H7 (cell line): ENCODE measurements at regions not wholly inside any gene's neighbourhood (a gene's known extent, or its start where the extent isn't known, plus 50 kb on each side); places are given as distances from the start of the nearest gene placed in this dataset.
"Not testable (repeated sequence)": the region's sequence is repeated elsewhere in the genome, so short reads cannot be mapped to it uniquely, and the experiment has no call there.

Experiments
- DNase-seq: peaks from one replicate; pipeline ENCODE4 v3.0.0; 2012
- H3K27me3 ChIP-seq: 2 replicates; pipeline ENCODE4 v1.6.0; 2011; ENCODE audit warnings: mild to moderate bottlenecking, low read length; ENCODE audit not compliant: control insufficient read depth, insufficient read depth
- H3K36me3 ChIP-seq: replicated peaks from 2 replicates; pipeline ENCODE4 v1.5.1; 2011; ENCODE audit warnings: low read length; ENCODE audit not compliant: control insufficient read depth, insufficient read depth
- H3K4me3 ChIP-seq: 2 replicates; pipeline ENCODE4 v1.5.1; 2011; ENCODE audit warnings: low read depth, mild to moderate bottlenecking, control low read depth, low read length, moderate library complexity; ENCODE audit not compliant: insufficient read depth

- not testable (repeated sequence) for H3K36me3 ChIP-seq, H3K27me3 ChIP-seq, DNase-seq, H3K4me3 ChIP-seq
These were observed 81.5 kb upstream of the GAS1 start for GRCh38 chr9:87028836-87029235.

- Histone ChIP-seq H3K4me3 (no peak overlapping the region), H3K27me3 (no peaks in the 10 kb centered on the region), H3K36me3 (no peaks in the 10 kb centered on the region)
- no peak for DNase-seq
These were observed 82.6 kb upstream of the GAS1 start for GRCh38 chr9:87029905-87030304.

- no peak for DNase-seq
- Histone ChIP-seq H3K4me3 (no peak overlapping the region), H3K27me3 (no peaks in the 10 kb centered on the region), H3K36me3 (no peaks in the 10 kb centered on the region)
These were observed 87.5 kb upstream of the GAS1 start for GRCh38 chr9:87034841-87035240.

DNA sequence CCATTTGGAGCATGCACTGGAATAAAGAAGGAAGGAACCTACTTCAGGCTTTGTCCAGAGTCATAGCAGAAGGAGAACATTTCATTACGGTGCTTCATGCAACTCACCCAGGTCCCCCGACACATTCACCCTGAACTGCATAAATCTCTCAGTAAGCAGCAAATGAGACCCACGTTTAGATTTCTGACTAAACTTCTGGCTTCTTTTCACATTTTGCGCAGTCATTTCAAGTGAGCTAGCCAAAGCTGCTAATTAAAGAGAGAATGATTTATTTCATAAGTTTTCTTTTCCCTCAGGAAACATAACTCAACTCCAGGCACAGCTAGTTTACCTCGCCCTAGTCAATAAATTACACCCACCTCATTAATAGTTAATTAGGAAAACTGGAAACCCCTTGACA lies 88.6 kb upstream of the GAS1 start:
- H3K36me3 ChIP-seq = no peaks in the 10 kb centered on the region
- H3K4me3 ChIP-seq = no peak overlapping the region
- H3K27me3 ChIP-seq = no peaks in the 10 kb centered on the region
- no peak for DNase-seq

DNA sequence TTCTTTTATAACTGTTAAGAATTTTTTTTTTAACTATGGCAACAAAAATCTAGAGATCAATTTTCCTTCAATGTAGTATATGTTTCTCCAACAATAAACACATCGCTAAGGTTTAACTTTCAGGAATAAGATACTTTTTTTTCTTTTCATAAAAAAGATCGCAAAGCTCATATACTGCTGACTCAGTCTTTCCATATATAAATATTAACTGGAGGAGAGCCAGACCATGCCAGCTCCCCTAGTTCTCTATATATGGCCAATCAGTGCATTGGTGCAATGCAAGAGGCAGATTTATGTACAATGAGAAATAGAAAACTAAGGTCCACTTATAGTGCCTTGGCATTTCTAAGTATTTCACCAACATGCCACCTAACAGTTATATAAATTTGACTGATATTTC lies 89.2 kb upstream of the GAS1 start:
- H3K27me3 ChIP-seq = no peaks in the 10 kb centered on the region
- H3K36me3 ChIP-seq = no peaks in the 10 kb centered on the region
- DNase-seq = no peak
- H3K4me3 ChIP-seq = no peak overlapping the region

DNA sequence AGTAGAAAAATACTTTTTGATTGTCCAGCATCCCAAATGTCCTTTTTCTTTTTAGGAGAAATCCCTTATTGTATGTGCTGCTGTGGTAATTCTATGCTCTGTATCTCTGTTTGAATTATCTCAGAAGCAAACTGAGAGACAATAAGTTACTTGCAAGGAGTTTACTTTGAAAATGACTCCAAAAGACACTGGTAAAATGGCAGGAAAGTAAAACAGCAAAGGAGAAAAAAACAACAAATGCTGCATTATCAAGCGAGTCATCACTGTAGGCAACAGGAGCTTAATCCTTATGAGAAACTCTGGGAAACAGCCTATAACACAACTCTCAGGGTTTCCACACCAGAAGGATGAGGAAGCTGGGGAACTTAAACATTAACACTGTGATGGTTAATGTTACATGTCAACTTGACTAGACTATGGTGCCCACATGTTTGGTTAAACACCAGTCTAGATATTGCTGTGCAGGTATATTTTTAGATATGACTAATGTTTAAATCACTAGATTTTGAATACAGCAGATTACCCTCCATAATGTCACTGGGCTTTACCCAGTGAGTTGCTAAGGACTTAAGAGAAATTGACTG lies 92.6 kb upstream of the GAS1 start:
- Histone ChIP-seq H3K36me3 (no peaks in the 10 kb centered on the region), H3K4me3 (no peak overlapping the region), H3K27me3 (no peaks in the 10 kb centered on the region)
- no peak for DNase-seq

- no peak overlapping the region for H3K4me3 ChIP-seq
- no peaks in the 10 kb centered on the region for H3K27me3 ChIP-seq
- no peaks in the 10 kb centered on the region for H3K36me3 ChIP-seq
- DNase-seq = no peak
These were observed 93.2 kb upstream of the GAS1 start for GRCh38 chr9:87040410-87041009.

- H3K36me3 ChIP-seq, DNase-seq, H3K27me3 ChIP-seq: not testable (repeated sequence)
- peak overlapping the region; percentile 28 for H3K4me3 ChIP-seq
These were observed 94.4 kb upstream of the GAS1 start for GRCh38 chr9:87041553-87042235.

DNA sequence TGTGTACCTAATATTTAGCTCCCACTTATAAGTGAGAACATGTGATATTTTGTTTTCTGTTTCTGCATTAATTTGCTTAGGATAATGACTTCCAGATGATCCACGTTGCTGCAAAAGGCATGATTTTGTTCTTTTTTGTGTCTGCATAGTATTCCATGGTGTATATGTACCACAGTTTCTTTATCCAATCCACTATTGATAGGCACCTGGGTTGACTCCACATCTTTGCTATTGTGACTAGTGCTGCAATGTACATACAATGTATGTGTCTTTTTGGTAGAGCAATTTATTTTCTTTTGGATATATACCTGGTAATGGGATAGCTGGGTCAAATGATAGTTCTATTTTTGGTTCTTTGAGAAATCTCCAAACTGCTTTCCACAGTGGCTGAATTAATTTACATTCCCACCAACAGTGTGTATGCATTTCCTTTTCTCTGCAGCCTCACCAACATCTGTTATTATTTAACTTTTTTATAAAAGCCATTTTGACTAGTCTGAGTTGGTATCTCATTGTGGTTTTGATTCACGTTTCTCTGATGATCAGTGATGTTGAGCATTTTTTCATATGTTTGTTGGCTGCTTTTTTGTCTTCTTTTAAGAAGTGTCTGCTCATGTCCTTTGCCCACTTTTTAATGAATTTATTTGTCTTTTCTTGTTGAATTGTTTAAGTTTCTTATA lies 102.8 kb upstream of the GAS1 start:
- H3K36me3 ChIP-seq, DNase-seq, H3K27me3 ChIP-seq, H3K4me3 ChIP-seq: not testable (repeated sequence)

DNA sequence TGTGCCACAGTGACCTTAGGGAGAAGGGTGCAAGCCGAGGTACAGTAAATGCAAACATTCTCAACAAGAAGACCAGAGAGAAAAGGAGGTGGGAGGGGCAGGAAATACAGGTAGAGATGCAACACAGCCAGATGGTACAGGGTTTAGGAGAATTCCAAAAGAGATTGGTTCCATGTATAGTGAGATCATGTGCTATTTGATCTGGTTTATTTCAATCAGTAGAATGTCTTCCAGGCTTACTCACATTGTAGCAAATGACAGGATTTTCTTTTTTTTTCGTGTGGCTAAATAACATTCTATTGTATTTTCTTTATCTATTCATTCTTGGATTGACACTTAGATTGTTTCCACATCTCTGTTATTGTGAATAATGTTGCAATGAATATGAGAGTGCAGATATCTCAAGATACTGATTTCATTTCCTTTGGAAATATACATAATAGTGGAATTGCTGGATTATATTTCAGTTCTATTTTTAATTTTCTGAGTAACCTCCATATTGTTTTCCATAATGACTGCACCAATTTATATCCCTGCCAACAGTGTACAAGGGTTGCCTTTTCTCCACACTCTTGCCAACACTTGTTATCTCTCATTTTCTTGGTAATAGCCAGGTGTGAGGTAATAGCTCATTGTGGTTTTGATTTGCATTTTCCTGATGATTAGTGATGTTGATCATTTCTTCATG lies 107.8 kb upstream of the GAS1 start:
- Histone ChIP-seq H3K4me3 (no peak overlapping the region), H3K36me3 (no peaks in the 10 kb centered on the region), H3K27me3 (no peaks in the 10 kb centered on the region)
- no peak for DNase-seq

GRCh38 chr9:87059772-87060171 lies 112.5 kb upstream of the GAS1 start:
- no peaks in the 10 kb centered on the region for H3K36me3 ChIP-seq
- no peak overlapping the region for H3K4me3 ChIP-seq
- H3K27me3 ChIP-seq = no peaks in the 10 kb centered on the region
- DNase-seq = no peak

- Histone ChIP-seq H3K4me3 (no peak overlapping the region), H3K27me3 (no peaks in the 10 kb centered on the region), H3K36me3 (no peaks in the 10 kb centered on the region)
- no peak for DNase-seq
These were observed 115.4 kb upstream of the GAS1 start for GRCh38 chr9:87062746-87063145.

GRCh38 chr9:87063246-87063645 lies 115.9 kb upstream of the GAS1 start:
- Histone ChIP-seq H3K36me3 (no peaks in the 10 kb centered on the region), H3K27me3 (no peaks in the 10 kb centered on the region), H3K4me3 (no peak overlapping the region)
- no peak for DNase-seq

DNA sequence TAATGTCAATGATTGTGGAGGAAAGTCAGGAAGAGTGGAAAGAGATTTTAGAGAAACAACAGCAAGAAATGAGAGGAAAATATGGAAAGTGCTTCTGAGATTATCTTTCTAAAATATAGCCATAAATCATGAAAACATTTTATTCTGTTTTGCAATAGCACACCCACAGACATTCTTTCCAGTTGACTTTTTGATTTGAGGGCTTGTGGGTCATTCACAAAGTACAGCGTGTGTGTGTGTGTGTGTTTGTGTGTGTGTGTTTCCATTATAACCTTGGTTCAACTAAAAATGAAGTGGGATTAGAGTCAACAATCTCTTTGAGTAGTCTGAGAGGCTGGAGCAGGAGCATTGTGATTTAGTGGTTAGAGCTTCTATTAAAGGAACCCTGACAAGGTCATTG lies 116.6 kb upstream of the GAS1 start:
- no peak overlapping the region for H3K4me3 ChIP-seq
- no peak for DNase-seq
- H3K27me3 ChIP-seq = no peaks in the 10 kb centered on the region
- no peaks in the 10 kb centered on the region for H3K36me3 ChIP-seq

- H3K27me3 ChIP-seq = no peaks in the 10 kb centered on the region
- no peaks in the 10 kb centered on the region for H3K36me3 ChIP-seq
- no peak overlapping the region for H3K4me3 ChIP-seq
- no peak for DNase-seq
These were observed 117.0 kb upstream of the GAS1 start for GRCh38 chr9:87064311-87064710.
